Gastrocnemius medialis (tissue), 4 donors: ENCODE measurements at regions not wholly inside any gene's neighbourhood (a gene's known extent, or its start where the extent isn't known, plus 50 kb on each side); places are given as distances from the start of the nearest gene placed in this dataset.
A peak's percentile ranks its signal among the peaks of the same experiment; 100 is the strongest.

Source experiments
- ATAC-seq, 2 donors: fragments of 150-250 bp; one replicate each; pipeline ENCODE4 v1.9.1; 2016
- DNase-seq, 2 donors: peaks; one replicate each; pipeline ENCODE4 v3.0.0-alpha.2; 2019
- H3K27ac ChIP-seq, 4 donors: fragments of 200-600 bp; sonication (generic); 1 replicate in 1 of 4; 2 replicates in 3 of 4; pipeline ENCODE4 v1.5.1; 2016 to 2018; ENCODE audit warnings: mild to moderate bottlenecking in 2 of 4, moderate library complexity in 1 of 4
- H3K27me3 ChIP-seq, 3 donors: fragments of 200-600 bp; sonication (generic) in 2 of 3; 1 replicate in 1 of 3; 2 replicates in 2 of 3; pipeline versions ENCODE4 v1.5.1 to v1.6.0; 2016 to 2019; ENCODE audit warnings: mild to moderate bottlenecking in 1 of 3, moderate library complexity in 1 of 3
- H3K36me3 ChIP-seq, 2 donors: fragments of 200-600 bp; sonication (generic) in 1 of 2; one replicate each; pipeline ENCODE4 v1.5.1; 2017 to 2018
- H3K4me1 ChIP-seq, 2 donors: fragments of 200-600 bp; sonication (generic) in 1 of 2; one replicate each; pipeline ENCODE4 v1.5.1; 2016 to 2017; ENCODE audit warnings: mild to moderate bottlenecking in 2 of 2
- H3K4me3 ChIP-seq, 4 donors: fragments of 200-600 bp; sonication (generic) in 3 of 4; 1 replicate in 1 of 4; 2 replicates in 3 of 4; pipeline ENCODE4 v1.5.1; 2016 to 2019; ENCODE audit warnings: mild to moderate bottlenecking in 2 of 4
- H3K9me3 ChIP-seq, 3 donors: fragments of 200-600 bp; sonication (generic) in 2 of 3; 1 replicate in 1 of 3; 2 replicates in 2 of 3; pipeline ENCODE4 v1.5.1; 2016 to 2019
- CTCF ChIP-seq, 5 experiments: fragments of 450-650 bp in 3 of 5; fragments of 200-600 bp in 2 of 5; sonication (generic) in 2 of 5; IDR thresholded peaks in 4 of 5; conservative IDR thresholded peaks in 1 of 5; 1 replicate in 4 of 5; 2 replicates in 1 of 5; pipeline ENCODE4 v1.5.1; 2016 to 2019; ENCODE audit warnings: antibody characterized with exemption in 5 of 5, mild to moderate bottlenecking in 3 of 5, moderate library complexity in 3 of 5
- POLR2A ChIP-seq, 2 donors: fragments of 450-650 bp; IDR thresholded peaks; one replicate each; pipeline ENCODE4 v1.6.1; 2017; ENCODE audit warnings: antibody characterized with exemption in 2 of 2, mild to moderate bottlenecking in 2 of 2, moderate library complexity in 2 of 2
- in situ Hi-C, 4 donors: fragments of 200-750 bp; cut with MboI; loops; one replicate each; pipeline versions ENCODE4 v1.15.0 to v1.8.0; 2017; ENCODE audit warnings: low sequenced_read_pairs in 4 of 4
- intact Hi-C: fragments of 100-400 bp; cut with DNase I; formaldehyde crosslinking; loops from one replicate; pipeline ENCODE4 v1.15.1; 2023; ENCODE audit warnings: low total_unique reads

DNA sequence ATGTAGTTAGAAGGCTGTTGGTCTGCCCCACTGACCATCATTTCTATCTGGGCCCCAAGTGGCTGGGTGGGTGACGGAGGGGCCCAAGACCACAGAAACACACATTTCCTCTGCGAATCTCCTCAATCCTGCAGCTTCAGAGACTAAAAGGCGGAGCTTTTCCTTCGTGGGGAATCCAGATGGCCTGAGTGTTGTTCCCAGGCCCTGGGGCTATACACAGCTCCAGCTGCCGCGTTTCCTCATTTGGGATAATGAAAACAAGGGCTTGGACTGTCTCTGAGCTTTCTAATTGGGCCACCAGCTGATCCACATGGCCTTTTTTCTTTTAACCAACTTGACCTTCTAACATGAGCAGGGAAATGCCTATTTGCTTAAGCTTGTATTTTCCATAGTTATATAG lies 339.9 kb downstream of the CXCL12 start:
- intact Hi-C loops, result no loop called here
- H3K9me3 ChIP-seq, result no peaks in the 10 kb centered on the region
- TF ChIP-seq CTCF (IDR thresholded peaks at IDR 0.05 in 4 of 5, conservative IDR thresholded peaks at IDR 0.05 in 1 of 5), result no peak
- no peak for TF ChIP-seq POLR2A (IDR thresholded peaks at IDR 0.05)

GRCh38 chr10:44044549-44044948 lies 340.3 kb downstream of the CXCL12 start:
- Histone ChIP-seq H3K4me1 (peaks cover 0 to 4% of the 10 kb centered on the region in 2 donors), H3K4me3 (no peak overlapping the region), H3K9me3 (no peaks in the 10 kb centered on the region), H3K27me3 (no peaks in the 10 kb centered on the region), H3K36me3 (no peaks in the 10 kb centered on the region), H3K27ac (peak overlapping the region in 3 of 4 donors; percentile 55 to 61 (median 56))
- in situ Hi-C loops (loop anchor here in 1 of 4 donors (25.0 kb wide), 1 partner anchor 357 kb away; no protein-coding TSS in a partner anchor), intact Hi-C loops (no loop called here)
- DNase-seq, result no peak
- no peak for TF ChIP-seq POLR2A (IDR thresholded peaks at IDR 0.05)
- no peak for TF ChIP-seq CTCF (IDR thresholded peaks at IDR 0.05 in 4 of 5, conservative IDR thresholded peaks at IDR 0.05 in 1 of 5)
- ATAC-seq, result peak; percentile 13 to 33

More for the DNA sequence above, 339.9 kb downstream of the CXCL12 start:
- ATAC-seq (peak in 1 of 2 donors; percentile 30), DNase-seq (no peak)
- Histone ChIP-seq H3K27ac (peak overlapping the region in 3 of 4 donors; percentile 55 to 61 (median 56)), H3K27me3 (no peaks in the 10 kb centered on the region), H3K36me3 (no peaks in the 10 kb centered on the region), H3K4me1 (peaks cover 0 to 4% of the 10 kb centered on the region in 2 donors), H3K4me3 (no peak overlapping the region)
- in situ Hi-C loops, result loop anchor here in 1 of 4 donors (25.0 kb wide), 1 partner anchor 358 kb away; no protein-coding TSS in a partner anchor

DNA sequence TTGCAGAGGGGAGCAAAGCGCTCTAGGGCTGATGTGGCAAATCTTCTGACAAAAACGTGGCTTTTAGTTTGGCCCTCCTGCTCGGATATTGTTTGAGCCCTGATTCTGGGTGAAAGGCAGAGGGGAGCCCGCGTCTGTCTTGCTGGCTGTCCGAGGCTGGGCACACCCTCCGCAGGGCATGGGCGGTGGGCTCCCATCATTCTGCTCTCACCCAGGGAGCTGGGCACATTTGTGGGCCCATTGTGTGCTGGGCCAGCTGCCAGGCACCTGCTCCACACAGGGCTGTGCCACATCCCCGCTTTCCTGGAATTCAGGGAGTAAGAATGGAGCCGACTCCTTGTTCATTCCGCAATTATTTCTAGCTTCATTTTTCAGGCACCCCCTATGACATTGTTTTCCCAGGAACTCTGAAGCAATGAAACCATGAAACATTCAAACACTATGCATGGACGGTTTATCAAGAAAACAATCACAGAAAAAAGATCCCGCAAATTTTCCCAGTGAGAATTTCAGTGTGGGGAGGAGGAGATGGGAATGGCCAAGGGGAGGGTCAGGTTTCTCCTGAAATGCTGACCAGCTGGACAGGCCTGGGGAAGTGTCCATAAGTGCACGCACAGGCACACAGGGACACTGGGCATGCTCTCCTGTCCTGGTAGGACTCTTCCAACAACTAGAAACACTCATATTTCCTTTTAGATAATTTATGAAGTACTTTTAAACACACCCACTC lies 341.1 kb downstream of the CXCL12 start:
- ATAC-seq, result peak; percentile 40 to 55
- peak in 1 of 2 donors; percentile 55 for DNase-seq
- in situ Hi-C loops, result loop anchor here in 1 of 4 donors (25.0 kb wide), 1 partner anchor 357 kb away; no protein-coding TSS in a partner anchor

DNA sequence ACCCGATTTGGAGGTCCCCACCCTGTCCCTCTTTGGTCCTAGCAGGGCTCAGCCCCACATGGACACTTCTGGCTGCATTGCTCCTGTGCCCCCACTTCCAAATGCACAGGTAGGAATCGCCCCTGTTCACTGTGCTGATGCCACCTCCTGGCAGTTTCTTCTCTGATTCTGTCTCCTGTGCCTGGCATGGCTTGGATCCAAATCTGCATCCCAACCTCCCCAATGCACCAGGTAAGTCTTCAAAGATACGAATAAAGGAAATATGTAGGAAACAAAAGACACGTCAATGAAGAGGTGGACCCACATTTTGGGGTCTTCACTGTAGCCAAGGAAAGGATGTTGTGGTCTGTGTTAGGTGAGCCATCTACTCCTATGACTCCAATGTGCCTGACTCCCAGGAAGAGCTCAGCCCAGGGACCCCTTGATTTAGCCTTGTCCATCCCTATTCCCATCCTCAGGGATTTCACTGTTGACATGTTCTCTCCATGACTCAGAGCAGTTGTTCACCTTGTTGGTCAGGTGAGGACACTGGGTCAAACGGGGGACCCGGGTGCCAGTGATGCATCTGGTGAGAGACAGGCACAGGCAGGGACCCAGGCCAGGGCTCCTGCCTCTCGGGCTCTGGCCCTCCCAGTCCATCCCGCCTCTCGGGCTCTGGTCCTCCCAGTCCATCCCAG lies 341.8 kb downstream of the CXCL12 start:
- intact Hi-C loops, result no loop called here
- Histone ChIP-seq H3K4me1 (peaks cover 0 to 4% of the 10 kb centered on the region in 2 donors), H3K27ac (peak overlapping the region in 1 of 4 donors; percentile 61), H3K36me3 (no peaks in the 10 kb centered on the region), H3K9me3 (no peaks in the 10 kb centered on the region), H3K27me3 (no peaks in the 10 kb centered on the region), H3K4me3 (no peak overlapping the region)
- ATAC-seq, result no peak
- in situ Hi-C loops, result loop anchor here in 1 of 4 donors (25.0 kb wide), 1 partner anchor 356 kb away; no protein-coding TSS in a partner anchor
- no peak for TF ChIP-seq POLR2A (IDR thresholded peaks at IDR 0.05)
- TF ChIP-seq CTCF (IDR thresholded peaks at IDR 0.05 in 4 of 5, conservative IDR thresholded peaks at IDR 0.05 in 1 of 5), result no peak
- no peak for DNase-seq

More for the DNA sequence above, 341.1 kb downstream of the CXCL12 start:
- intact Hi-C loops, result no loop called here
- H3K27me3 ChIP-seq, result no peaks in the 10 kb centered on the region
- H3K4me3 ChIP-seq, result no peak overlapping the region
- H3K36me3 ChIP-seq, result no peaks in the 10 kb centered on the region
- H3K9me3 ChIP-seq, result no peaks in the 10 kb centered on the region
- peak overlapping the region in 3 of 4 donors; percentile 55 to 61 (median 56) for H3K27ac ChIP-seq
- no peak for TF ChIP-seq POLR2A (IDR thresholded peaks at IDR 0.05)
- TF ChIP-seq CTCF (IDR thresholded peaks at IDR 0.05 in 4 of 5, conservative IDR thresholded peaks at IDR 0.05 in 1 of 5), result no peak
- peaks cover 0 to 4% of the 10 kb centered on the region in 2 donors for H3K4me1 ChIP-seq
